Caki2 (cell line): ENCODE measurements at regions not wholly inside any gene's neighbourhood (a gene's known extent, or its start where the extent isn't known, plus 50 kb on each side); places are given as distances from the start of the nearest gene placed in this dataset.

ENCODE experiments used
- DNase-seq: peaks from one replicate; pipeline ENCODE4 v3.0.0-alpha.2; 2015; ENCODE audit warnings: low read depth
- in situ Hi-C: cut with HindIII; loops from 2 replicates; pipeline ENCODE4 v1.10.0; 2016; ENCODE audit warnings: low sequenced_read_pairs, low pct_unique_long_range_greater_than_20kb, mixed read lengths

- DNase-seq = no peak
- in situ Hi-C loops = no loop called here
Measured at GRCh38 chr13:29994911-29995595, 144.6 kb upstream of the UBL3 start.

DNA sequence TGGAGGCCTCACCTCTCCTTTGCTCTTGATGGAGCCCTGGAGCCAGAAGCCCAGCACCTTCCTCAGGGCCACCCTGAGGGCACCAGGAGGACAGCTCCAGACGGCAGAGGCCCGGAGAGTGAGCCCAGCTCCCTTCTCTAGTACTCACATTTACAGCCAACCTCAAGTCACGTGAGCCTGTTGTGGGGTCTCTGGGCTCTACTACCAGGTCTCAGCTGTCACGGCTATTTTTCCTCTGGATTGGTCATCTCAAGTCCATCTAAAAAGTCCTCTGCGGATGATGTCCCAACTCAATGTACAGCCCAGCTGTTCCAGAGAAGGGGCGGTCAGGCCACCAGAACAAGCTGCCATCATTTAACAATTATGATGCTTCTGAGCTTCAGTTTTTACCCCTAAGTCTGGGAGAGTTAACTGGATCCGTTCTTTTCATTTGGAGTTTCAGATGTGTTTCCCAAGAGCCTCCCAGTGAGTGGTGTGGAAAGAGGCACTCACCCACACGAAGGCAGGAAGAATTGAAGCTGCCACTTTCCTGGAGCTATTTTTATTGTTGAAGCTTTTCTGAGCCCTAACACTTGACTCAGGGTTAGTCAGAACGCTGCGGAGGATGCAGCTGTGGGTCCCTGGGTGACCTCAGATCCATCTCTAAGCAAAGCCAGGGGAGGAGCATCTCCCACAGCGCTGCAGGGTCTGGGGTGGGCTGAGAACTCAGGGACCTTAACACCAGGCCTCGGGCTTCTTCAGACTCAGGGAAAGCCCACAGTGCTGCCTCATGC lies 143.5 kb upstream of the UBL3 start:
- in situ Hi-C loops = no loop called here
- DNase-seq = no peak

DNA sequence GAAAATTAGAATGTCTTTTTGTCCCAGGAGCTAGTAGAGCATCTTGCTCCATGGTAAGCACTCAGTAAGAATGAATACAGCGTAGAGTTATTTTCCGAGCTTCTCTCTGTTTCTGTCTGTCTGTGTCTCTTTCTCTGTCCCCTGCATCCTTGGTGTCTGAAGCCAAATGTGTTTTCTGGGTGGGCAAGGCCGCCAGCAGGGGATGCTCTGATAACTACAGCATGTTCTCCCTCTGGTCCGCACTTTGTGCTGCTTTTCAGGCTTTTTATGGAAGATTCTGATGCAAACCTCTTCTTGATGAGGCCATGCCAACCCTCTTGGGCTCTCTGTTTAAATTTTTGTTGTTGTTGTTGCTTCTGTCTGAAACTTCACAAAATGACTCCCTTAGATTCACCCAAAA lies 142.8 kb upstream of the UBL3 start:
- no peak for DNase-seq
- in situ Hi-C loops = no loop called here

GRCh38 chr13:29991343-29991742 lies 140.9 kb upstream of the UBL3 start:
- peak; percentile 11 for DNase-seq
- in situ Hi-C loops = no loop called here

- in situ Hi-C loops = no loop called here
- no peak for DNase-seq
Measured at GRCh38 chr13:29987340-29987739, 136.9 kb upstream of the UBL3 start.

DNA sequence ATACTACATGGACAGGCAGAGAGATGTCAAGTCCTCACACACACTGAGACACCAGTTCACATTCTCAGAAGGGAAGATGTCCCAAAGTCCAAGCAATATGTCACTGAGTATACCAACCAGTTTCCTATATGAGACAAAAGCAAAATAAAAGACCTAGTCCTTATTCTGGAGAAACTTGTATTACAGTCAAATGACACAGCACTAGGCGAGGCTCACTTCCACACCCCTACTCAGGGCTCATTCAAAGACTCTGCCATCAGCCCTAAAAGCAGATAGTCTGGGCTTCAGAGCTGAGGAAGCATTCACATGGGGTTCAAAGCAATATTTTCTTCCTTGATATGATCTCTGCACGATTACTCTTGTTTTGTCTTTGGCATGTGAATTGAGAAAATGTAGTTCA lies 129.9 kb upstream of the UBL3 start:
- in situ Hi-C loops = no loop called here
- no peak for DNase-seq

DNA sequence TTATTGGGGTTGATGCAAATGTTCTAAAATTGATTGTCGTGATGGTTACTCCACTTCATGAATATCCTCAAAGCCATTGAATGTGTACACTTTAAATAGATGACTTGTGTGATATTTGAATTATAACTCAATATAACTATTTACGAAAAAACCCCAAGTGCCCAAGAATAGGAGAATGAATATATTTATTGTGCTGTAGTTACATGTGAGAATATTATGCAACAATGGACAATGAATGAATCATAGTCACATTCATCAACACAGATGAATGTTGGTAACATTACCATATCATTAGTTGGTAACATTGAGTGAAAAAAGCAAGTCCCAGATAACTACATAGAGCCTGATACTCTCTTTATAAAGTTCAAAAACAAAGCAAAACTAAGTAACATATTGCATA lies 127.8 kb upstream of the UBL3 start:
- in situ Hi-C loops = no loop called here
- DNase-seq = no peak

DNA sequence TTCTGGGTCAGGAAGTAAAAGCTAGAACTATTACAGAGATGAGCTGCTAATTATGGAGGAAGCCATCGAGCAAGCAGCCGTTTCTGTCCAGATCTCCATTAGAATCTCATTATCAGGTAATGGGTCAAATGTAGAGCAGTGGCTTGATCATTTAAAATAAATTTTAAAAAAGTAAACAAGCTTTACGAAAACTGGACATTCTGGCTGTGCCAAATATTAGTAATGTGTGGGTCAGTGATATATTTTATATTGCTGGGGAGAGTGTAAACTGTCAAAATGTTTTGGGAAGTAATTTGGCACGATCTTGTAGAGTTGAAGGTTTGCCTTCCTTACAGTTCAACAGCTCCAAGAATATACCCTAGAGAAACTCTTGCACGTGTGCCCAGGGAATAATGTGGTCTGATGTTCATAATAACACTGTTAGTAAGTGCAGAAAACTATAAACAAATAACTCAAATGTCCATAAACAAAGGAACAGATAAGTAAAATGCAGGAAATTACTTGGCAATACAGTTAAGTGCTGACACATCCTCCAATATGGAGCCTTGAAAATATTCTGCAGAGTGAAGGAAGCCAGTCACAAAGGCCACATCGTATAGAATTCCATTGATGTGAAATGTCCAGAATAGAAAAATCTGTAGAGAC lies 127.2 kb upstream of the UBL3 start:
- DNase-seq = no peak
- in situ Hi-C loops = no loop called here

- in situ Hi-C loops = no loop called here
- DNase-seq = no peak
Measured at GRCh38 chr13:29976535-29976934, 126.1 kb upstream of the UBL3 start.

DNA sequence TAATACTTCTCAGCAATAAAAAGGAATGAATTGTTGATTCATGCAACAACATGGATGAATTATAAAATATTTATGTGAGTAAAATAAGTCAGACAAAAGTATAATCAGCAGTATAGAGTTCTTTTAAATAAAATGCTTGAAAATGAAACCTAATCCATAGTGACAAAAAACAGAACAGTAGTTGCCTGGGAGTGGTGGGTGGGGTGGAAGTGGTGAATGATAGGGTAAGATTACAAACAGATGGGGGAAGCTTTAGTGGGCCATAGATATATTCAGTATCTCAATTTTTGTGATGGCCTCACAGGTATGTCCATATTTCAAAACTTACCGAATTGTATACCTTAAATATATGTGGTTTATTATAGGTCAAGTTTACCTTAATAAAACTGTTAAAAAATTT lies 124.9 kb upstream of the UBL3 start:
- no peak for DNase-seq
- in situ Hi-C loops = no loop called here

- no peak for DNase-seq
- in situ Hi-C loops = no loop called here
Measured at GRCh38 chr13:29969286-29969685, 118.9 kb upstream of the UBL3 start.

DNA sequence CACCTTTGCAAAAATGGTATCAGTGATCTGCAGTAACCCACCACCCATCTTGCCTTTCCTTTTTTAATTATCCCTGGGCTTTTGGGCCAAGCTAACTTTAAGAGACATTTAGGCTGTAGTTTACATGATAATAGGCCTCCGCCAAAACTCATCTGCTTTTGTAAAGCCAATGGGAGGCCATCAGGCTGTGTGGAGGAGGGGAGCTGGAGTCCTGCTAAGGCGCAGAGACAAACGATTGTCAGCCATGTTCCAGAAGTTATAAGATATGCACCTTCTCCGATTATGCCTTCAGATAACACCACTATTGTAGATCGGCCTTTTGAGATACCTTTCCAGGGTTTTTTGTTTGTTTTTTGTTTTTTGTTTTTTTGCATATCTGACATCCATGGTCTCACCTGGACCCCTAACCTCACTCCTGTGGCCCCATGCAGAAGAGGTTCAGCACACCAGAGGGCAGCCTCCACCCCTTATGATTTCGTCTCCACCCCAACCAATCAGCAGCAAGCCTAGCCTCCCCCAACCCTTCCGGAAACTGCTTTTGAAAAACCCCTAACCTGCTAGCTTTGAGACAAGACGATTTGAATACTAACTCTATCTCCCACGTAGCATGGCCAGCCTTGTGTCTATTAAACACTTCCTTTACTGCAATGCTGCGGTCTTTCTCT lies 113.9 kb upstream of the UBL3 start:
- in situ Hi-C loops = no loop called here
- no peak for DNase-seq

DNA sequence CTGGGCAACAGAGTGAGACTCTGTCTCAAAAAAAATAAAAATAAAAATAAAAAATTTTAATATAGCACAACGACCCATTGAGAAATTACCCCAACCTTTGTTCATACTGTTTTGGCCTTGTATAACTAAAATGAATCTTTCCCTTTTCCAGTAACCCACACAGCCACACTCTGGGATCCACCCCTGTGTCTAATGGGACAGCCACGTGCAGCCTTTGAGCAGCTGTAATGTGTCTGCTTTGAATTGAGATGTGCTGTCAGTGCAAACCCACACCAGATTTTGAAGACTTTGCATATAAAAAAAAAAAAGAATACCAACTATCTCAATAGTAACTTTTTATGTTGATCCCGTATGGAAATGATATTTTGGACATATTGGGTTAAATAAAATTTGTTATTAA lies 112.7 kb upstream of the UBL3 start:
- in situ Hi-C loops = no loop called here
- no peak for DNase-seq

- DNase-seq = no peak
- in situ Hi-C loops = no loop called here
Measured at GRCh38 chr13:29961036-29961670, 110.7 kb upstream of the UBL3 start.

DNA sequence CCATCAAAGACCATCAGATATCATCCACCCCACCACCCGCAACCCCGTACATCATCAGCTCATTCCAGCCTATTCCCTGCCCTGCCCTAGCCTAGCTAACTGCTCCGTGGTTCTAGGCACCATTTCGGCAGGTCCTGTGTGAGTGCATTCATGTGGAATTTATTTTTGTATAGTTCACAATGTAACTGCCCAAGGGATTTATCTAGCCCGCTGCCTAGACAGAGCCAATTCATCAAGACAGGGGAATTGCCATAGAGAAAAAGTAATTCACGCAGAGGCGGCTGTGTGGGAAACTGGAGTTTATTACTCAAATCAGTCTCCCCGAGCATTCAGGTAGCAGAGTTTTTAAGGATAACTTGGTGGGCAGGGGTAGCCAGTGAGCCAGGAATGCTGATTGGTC lies 109.2 kb upstream of the UBL3 start:
- in situ Hi-C loops = no loop called here
- DNase-seq = no peak

DNA sequence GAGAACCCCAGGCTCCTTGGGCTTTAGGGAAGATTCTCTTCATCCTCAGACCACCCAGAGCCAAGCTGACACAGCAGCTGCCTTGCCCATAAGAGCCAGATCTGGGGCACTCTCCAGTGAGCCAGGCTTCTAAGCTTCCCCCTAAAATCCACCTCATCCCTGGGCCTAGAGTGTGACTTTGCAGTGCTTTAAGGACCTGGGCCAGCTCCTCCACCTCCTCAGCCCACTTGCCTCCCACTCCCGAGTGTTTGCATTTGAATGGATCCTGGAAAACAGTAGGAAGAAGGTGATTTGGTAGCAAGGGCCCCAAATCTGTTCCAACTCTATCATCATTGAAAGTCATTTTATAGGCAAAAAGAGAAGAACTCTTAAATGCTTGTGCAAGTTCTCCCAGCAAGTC lies 108.7 kb upstream of the UBL3 start:
- in situ Hi-C loops = no loop called here
- DNase-seq = no peak

GRCh38 chr13:29958476-29958875 lies 108.1 kb upstream of the UBL3 start:
- DNase-seq = no peak
- in situ Hi-C loops = no loop called here

GRCh38 chr13:29957320-29957719 lies 106.9 kb upstream of the UBL3 start:
- DNase-seq = no peak
- in situ Hi-C loops = no loop called here

DNA sequence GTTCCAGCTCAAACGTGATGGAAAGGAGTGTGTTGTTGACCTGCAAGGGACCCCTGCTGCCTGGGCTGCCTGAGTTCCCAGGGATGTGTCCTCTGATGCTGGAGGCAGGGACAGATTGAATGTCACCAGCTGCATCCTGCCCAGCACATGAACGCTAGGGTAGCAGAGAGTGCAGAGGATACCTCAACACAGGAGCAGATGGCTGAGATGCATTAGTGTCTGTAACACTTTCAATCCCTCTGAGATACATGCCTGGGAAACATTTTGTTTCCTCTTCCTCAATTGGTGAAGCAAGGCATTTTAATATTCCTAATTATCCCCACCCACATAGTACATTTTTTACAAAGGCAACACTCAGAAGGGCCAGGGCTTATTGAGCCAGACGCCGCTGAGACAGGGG lies 106.4 kb upstream of the UBL3 start:
- no peak for DNase-seq
- in situ Hi-C loops = no loop called here
